ENCODE measurements at regions not wholly inside any gene's neighbourhood (a gene's known extent, or its start where the extent isn't known, plus 50 kb on each side); places are given as distances from the start of the nearest gene placed in this dataset.

DNA sequence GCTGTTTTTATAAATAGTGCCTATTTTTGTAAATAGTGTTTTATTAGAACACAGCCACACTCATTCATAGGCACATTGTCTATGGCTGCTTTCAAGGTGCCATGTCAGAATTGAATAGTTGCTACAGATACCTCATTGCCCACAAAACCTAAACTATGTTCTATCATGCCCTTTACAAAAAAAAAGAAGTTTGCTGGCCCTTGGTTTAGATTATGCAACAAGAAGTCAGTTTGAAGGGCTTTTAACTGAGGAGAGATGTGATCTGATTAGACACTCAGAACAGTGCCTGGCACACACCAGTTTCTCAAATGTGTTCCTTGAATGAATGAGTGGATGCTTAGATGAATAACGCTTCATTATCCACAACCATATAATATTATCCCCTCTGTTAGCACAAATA lies 366.1 kb downstream of the MAFB start:
- no peak for TF ChIP-seq POLR2AphosphoS5 (IDR thresholded peaks at IDR 0.05; ENCODE audit: low read depth, low read length)
- TF ChIP-seq POLR2A (IDR thresholded peaks at IDR 0.05; ENCODE audit: low read depth, low read length) = no peak

Measured in GM12891 (cell line).